DOHH2 (cell line): ENCODE measurements at regions not wholly inside any gene's neighbourhood (a gene's known extent, or its start where the extent isn't known, plus 50 kb on each side); places are given as distances from the start of the nearest gene placed in this dataset.
"Not testable (repeated sequence)": the region's sequence is repeated elsewhere in the genome, so short reads cannot be mapped to it uniquely, and the experiment has no call there.

Experiments used
- H3F3A ChIP-seq: fragments of 200-600 bp; sonication (generic), shearing (Covaris generic); 2 replicates; pipeline ENCODE4 v1.6.0; 2016; ENCODE audit warnings: antibody characterized with exemption, mild to moderate bottlenecking; ENCODE audit not compliant: control insufficient read depth, insufficient read depth
- H3K27ac ChIP-seq: fragments of 200-600 bp; sonication (generic); 2 replicates; pipeline ENCODE4 v1.5.1; 2014; ENCODE audit warnings: low read depth, mild to moderate bottlenecking, low read length, moderate library complexity
- H3K27me3 ChIP-seq: fragments of 200-600 bp; sonication (generic); 2 replicates; pipeline ENCODE4 v1.6.1; 2014; ENCODE audit warnings: mild to moderate bottlenecking, low read length, mixed read lengths; ENCODE audit not compliant: control insufficient read depth
- H3K36me3 ChIP-seq: fragments of 200-600 bp; sonication (generic); 2 replicates; pipeline ENCODE4 v1.6.1; 2014; ENCODE audit warnings: mild to moderate bottlenecking, low read length, moderate library complexity, mixed read lengths; ENCODE audit not compliant: control insufficient read depth
- H3K4me1 ChIP-seq: fragments of 200-600 bp; sonication (generic); 2 replicates; pipeline ENCODE4 v1.6.1; 2014; ENCODE audit warnings: mild to moderate bottlenecking, low read length, mixed read lengths; ENCODE audit not compliant: control insufficient read depth
- H3K4me2 ChIP-seq: fragments of 200-600 bp; sonication (generic); 2 replicates; pipeline ENCODE4 v1.6.0; 2014; ENCODE audit warnings: mild to moderate bottlenecking, low read length, moderate library complexity
- H3K4me3 ChIP-seq: fragments of 200-600 bp; sonication (generic); 2 replicates; pipeline ENCODE4 v1.5.1; 2014; ENCODE audit warnings: mild to moderate bottlenecking, low read length, mixed read lengths
- H3K79me2 ChIP-seq: fragments of 200-600 bp; sonication (generic); 2 replicates; pipeline ENCODE4 v1.6.1; 2014; ENCODE audit warnings: mild to moderate bottlenecking, low read length, mixed read lengths; ENCODE audit not compliant: control insufficient read depth
- H3K9me2 ChIP-seq: fragments of 200-600 bp; sonication (generic); replicated peaks from 2 replicates; pipeline ENCODE4 v1.6.1; 2014; ENCODE audit warnings: mild to moderate bottlenecking, low read length, mixed read lengths; ENCODE audit not compliant: control insufficient read depth
- H3K9me3 ChIP-seq: fragments of 200-600 bp; sonication (generic); 2 replicates; pipeline ENCODE4 v1.6.1; 2014; ENCODE audit warnings: antibody characterized with exemption, low read length, mixed read lengths; ENCODE audit not compliant: control insufficient read depth, insufficient read depth
- H4K20me1 ChIP-seq: fragments of 200-600 bp; sonication (generic); 2 replicates; pipeline ENCODE4 v1.6.0; 2014; ENCODE audit warnings: low read depth, mild to moderate bottlenecking, antibody characterized with exemption, low read length, moderate library complexity; ENCODE audit not compliant: control insufficient read depth, insufficient read depth
- EZH2phosphoT487 ChIP-seq: fragments of 200-600 bp; sonication (generic); IDR thresholded peaks from 2 replicates; pipeline ENCODE4 v1.6.1; 2017; ENCODE audit warnings: borderline replicate concordance, mild to moderate bottlenecking, antibody characterized with exemption, low read length, moderate library complexity, mixed read lengths
- TF ChIP-seq, protein P1 (sequence below): fragments of 200-600 bp; sonication (generic); IDR thresholded peaks from one replicate; pipeline ENCODE4 v1.5.1; 2014; ENCODE audit warnings: antibody characterized with exemption, mild to moderate bottlenecking, low read depth, low read length; ENCODE audit not compliant: poor library complexity, severe bottlenecking

DNA sequence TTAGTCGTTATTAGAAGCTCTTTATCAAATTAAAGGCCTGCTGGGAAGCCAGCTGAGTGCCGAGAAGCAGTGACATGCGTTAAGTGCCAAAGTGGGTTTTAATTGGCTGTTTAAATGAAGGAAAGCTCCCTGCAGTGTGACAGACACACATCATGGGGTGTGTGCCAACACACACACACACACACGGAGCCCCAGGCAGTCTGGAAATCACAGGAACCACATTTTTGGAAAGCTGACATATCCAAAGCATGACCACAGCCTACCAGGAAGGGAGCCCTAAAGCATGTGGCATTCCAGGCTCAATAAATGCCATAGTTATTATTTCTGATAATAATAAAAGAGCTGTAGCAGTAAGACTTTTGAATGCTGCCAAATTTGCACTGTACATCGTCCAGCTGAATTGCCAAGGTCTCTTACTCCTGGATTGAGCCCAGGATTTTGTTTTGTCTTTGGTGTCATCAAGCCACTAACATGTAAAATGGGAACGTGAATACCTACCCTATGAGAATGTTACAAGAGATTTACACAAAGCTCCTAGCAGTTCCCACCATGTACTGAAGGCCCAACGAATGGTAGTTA lies 135.1 kb downstream of the TMEM30B start:
- H3K9me3 ChIP-seq: peaks cover 26% of the 10 kb centered on the region
- H3K36me3 ChIP-seq: no peaks in the 10 kb centered on the region
- no peaks in the 10 kb centered on the region for H3K4me1 ChIP-seq
- no peaks in the 10 kb centered on the region for H3K9me2 ChIP-seq
- no peaks in the 10 kb centered on the region for H3F3A ChIP-seq
- no peak overlapping the region for H3K27ac ChIP-seq
- no peaks in the 10 kb centered on the region for H3K79me2 ChIP-seq
- H3K4me3 ChIP-seq: no peak overlapping the region
- TF ChIP-seq, protein P1, sequence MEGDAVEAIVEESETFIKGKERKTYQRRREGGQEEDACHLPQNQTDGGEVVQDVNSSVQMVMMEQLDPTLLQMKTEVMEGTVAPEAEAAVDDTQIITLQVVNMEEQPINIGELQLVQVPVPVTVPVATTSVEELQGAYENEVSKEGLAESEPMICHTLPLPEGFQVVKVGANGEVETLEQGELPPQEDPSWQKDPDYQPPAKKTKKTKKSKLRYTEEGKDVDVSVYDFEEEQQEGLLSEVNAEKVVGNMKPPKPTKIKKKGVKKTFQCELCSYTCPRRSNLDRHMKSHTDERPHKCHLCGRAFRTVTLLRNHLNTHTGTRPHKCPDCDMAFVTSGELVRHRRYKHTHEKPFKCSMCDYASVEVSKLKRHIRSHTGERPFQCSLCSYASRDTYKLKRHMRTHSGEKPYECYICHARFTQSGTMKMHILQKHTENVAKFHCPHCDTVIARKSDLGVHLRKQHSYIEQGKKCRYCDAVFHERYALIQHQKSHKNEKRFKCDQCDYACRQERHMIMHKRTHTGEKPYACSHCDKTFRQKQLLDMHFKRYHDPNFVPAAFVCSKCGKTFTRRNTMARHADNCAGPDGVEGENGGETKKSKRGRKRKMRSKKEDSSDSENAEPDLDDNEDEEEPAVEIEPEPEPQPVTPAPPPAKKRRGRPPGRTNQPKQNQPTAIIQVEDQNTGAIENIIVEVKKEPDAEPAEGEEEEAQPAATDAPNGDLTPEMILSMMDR: no peak
- TF ChIP-seq EZH2phosphoT487: no peak
- H3K4me2 ChIP-seq: no peak overlapping the region
- no peaks in the 10 kb centered on the region for H3K27me3 ChIP-seq
- no peaks in the 10 kb centered on the region for H4K20me1 ChIP-seq

DNA sequence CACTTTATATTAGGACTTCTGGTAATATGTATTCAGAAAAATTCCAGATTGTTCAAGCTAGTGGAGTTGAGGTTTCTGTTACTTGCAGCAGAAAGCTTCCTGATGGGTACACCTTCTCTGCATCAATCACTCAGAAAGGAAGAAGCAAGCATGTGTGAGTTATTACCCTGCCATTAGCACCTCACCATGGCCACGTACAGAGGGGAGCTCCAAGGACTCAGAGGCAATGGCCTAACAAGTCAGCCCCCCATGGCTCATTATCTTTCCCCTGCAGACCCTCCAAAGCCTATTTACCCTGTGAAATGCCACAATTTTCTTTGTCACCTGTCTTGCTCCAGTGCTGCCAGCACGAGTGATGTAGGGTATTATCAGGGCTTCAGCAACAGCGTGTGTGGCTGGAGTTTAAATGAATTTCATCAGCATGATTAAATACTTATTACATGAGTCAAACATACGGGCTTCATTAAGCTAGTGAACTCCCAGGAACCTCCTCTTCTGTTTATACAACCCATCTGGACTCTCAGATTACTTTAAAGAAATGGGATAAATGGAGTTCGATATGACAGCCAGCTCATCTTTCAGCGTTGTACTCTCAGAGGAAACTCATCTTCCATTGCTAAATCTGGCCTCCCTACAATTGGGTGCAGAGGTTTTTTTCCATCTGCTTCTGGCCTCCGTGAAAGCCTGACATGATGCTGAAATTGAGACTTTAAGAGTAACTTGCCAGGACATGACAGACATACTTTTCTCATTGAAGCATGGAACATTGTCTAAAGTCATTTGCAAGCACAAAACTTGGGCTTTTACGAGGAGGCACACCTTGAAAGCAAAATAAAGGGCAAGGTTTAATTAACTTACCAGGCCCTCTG lies 135.9 kb downstream of the TMEM30B start:
- no peaks in the 10 kb centered on the region for H3F3A ChIP-seq
- no peak overlapping the region for H3K4me2 ChIP-seq
- no peaks in the 10 kb centered on the region for H3K4me1 ChIP-seq
- H3K79me2 ChIP-seq: no peaks in the 10 kb centered on the region
- no peak overlapping the region for H3K4me3 ChIP-seq
- H3K27me3 ChIP-seq: no peaks in the 10 kb centered on the region
- H3K9me3 ChIP-seq: peaks cover 26% of the 10 kb centered on the region
- no peaks in the 10 kb centered on the region for H4K20me1 ChIP-seq
- no peak overlapping the region for H3K27ac ChIP-seq
- no peaks in the 10 kb centered on the region for H3K36me3 ChIP-seq
- no peaks in the 10 kb centered on the region for H3K9me2 ChIP-seq
- no peak for TF ChIP-seq EZH2phosphoT487
- TF ChIP-seq, protein P1: no peak

DNA sequence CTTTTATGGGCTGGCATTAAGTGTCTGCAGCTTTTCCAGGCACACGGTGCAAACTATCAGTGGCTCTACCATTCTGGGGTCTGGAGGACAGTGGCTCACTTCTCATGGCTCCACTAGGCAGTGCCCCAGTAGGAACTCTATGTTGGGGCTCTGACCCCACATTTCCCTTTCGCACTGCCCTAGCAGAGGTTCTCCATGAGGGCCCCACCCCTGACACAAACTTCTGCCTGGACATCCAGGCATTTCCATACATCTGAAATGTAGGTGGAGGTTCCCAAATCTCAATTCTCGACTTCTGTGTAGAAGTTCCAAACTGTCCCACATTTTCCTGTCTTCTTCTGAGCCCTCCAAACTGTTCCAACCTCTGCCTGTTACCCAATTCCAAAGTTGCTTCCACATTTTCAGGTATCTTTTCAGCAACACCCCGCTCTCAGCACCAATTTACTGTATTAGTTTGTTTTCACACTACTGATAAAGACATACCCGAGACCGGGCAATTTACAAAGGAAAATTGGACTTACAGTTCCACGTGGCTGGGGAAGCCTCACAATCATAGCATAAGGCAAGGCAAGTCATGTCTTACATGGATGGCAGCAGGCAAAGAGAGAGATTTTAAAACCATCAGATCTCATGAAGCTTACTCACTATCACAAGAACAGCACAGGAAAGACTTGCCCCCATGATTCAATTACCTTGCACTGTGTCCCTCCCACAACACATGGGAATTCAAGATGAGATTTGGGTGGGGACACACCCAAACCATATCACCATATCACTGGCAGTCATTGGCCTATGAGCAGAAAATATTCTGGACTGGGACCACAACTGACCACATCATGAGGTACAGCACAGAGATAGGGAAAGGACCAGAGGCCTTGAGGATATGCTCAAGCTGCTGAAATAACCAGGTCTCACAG lies 136.8 kb downstream of the TMEM30B start:
- H3K4me2 ChIP-seq: not testable (repeated sequence)

More for the DNA sequence above, 136.8 kb downstream of the TMEM30B start:
- not testable (repeated sequence) for H3F3A ChIP-seq, H3K27me3 ChIP-seq, H3K27ac ChIP-seq, H3K79me2 ChIP-seq, H3K4me1 ChIP-seq, H4K20me1 ChIP-seq, H3K4me3 ChIP-seq, H3K9me2 ChIP-seq, H3K36me3 ChIP-seq
- H3K9me3 ChIP-seq: peaks cover 26% of the 10 kb centered on the region
